Ovary (tissue), 7 donors: ENCODE measurements at regions not wholly inside any gene's neighbourhood (a gene's known extent, or its start where the extent isn't known, plus 50 kb on each side); places are given as distances from the start of the nearest gene placed in this dataset.

Source experiments
- DNase-seq, 5 donors: peaks; one replicate each; pipeline ENCODE4 v3.0.0-alpha.2; 2019 to 2020
- H3K27ac ChIP-seq, 2 donors: fragments of 200-600 bp; one replicate each; pipeline versions ENCODE4 v1.5.1 to v1.8.0; 2019 to 2022
- H3K27me3 ChIP-seq: fragments of 200-600 bp; one replicate; pipeline ENCODE4 v1.8.0; 2022
- H3K36me3 ChIP-seq: fragments of 200-600 bp; sonication (generic); one replicate; pipeline ENCODE4 v1.5.1; 2019
- H3K4me1 ChIP-seq: one replicate; pipeline ENCODE4 v1.8.1; 2013; ENCODE audit warnings: mild to moderate bottlenecking, moderate library complexity; ENCODE audit not compliant: insufficient read depth
- H3K4me3 ChIP-seq: fragments of 200-600 bp; sonication (generic); one replicate; pipeline ENCODE4 v1.5.1; 2017
- H3K9me3 ChIP-seq, 2 donors: fragments of 200-600 bp in 1 of 2; sonication (generic) in 1 of 2; one replicate each; pipeline versions ENCODE4 v1.5.1 to v1.8.1; 2013 to 2019; ENCODE audit warnings: mild to moderate bottlenecking in 1 of 2, moderate library complexity in 1 of 2
- EP300 ChIP-seq: sonication (generic); formaldehyde crosslinking; IDR thresholded peaks from one replicate; pipeline ENCODE4 v1.6.1; 2017; ENCODE audit warnings: antibody characterized with exemption
- POLR2A ChIP-seq: fragments of 450-650 bp; IDR thresholded peaks from one replicate; pipeline ENCODE4 v1.6.1; 2017; ENCODE audit warnings: antibody characterized with exemption, mild to moderate bottlenecking, moderate library complexity
- WGBS, 3 donors: extraction: QIAGEN DNeasy Blood & Tissue Kit in 1 of 3; methylation state at CpG; one replicate each; pipeline versions ENCODE4 v1.1.5 to v1.1.7; 2013 to 2017; 5-methylcytosine and 5-hydroxymethylcytosine counted together
- intact Hi-C, 4 donors: fragments of 100-400 bp; cut with DNase I; formaldehyde crosslinking; loops; one replicate each; pipeline versions ENCODE4 v1.11.0 to v1.15.1; 2022 to 2023
- TF ChIP-seq, protein P1 (sequence below), 3 donors: fragments of 450-650 bp in 2 of 3; fragments of 200-600 bp in 1 of 3; IDR thresholded peaks; one replicate each; pipeline versions ENCODE4 v1.5.1 to v1.8.0; 2016 to 2022; ENCODE audit warnings: antibody characterized with exemption in 3 of 3, mild to moderate bottlenecking in 1 of 3
- donor health status: DM: no; HTN: no; CAD: no; lungs with moderate emphysema.
- donor health status: DM: no; HTN: no; CAD: no.
- donor health status: Bipolar disorder and iron deficiency.
- donor health status: DM: no; HTN: no; CAD: no.
- donor health status: DM: yes; HTN: yes; CAD: no.

DNA sequence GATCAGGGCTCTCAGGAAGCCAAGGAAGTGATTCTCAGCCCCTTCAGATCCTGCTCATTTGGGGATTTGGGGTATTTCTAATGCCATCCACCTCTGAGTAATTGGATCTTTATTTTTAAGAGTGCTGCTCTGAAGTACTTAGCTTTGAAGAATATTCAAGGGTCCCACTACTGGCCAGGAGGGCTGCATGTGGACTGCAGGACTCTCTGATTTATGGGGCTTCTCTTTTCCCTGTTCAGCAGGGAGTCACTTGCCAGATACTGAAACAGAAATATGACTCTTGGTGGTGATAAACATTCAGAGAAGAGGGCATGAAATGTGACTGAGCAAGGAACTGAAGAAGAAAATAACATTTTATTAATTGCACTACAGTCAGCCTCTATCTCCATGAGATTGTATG is 138.5 kb downstream of the MTX2 start:
- Histone ChIP-seq H3K27ac (no peak overlapping the region), H3K9me3 (no peaks in the 10 kb centered on the region), H3K4me3 (no peak overlapping the region), H3K36me3 (no peaks in the 10 kb centered on the region), H3K4me1 (no peaks in the 10 kb centered on the region), H3K27me3 (no peaks in the 10 kb centered on the region)
- intact Hi-C loops = no loop called here
- no peak for TF ChIP-seq EP300
- no peak for TF ChIP-seq POLR2A
- TF ChIP-seq, protein P1, sequence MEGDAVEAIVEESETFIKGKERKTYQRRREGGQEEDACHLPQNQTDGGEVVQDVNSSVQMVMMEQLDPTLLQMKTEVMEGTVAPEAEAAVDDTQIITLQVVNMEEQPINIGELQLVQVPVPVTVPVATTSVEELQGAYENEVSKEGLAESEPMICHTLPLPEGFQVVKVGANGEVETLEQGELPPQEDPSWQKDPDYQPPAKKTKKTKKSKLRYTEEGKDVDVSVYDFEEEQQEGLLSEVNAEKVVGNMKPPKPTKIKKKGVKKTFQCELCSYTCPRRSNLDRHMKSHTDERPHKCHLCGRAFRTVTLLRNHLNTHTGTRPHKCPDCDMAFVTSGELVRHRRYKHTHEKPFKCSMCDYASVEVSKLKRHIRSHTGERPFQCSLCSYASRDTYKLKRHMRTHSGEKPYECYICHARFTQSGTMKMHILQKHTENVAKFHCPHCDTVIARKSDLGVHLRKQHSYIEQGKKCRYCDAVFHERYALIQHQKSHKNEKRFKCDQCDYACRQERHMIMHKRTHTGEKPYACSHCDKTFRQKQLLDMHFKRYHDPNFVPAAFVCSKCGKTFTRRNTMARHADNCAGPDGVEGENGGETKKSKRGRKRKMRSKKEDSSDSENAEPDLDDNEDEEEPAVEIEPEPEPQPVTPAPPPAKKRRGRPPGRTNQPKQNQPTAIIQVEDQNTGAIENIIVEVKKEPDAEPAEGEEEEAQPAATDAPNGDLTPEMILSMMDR (IDR thresholded peaks at IDR 0.05) = no peak
- DNase-seq = no peak

DNA sequence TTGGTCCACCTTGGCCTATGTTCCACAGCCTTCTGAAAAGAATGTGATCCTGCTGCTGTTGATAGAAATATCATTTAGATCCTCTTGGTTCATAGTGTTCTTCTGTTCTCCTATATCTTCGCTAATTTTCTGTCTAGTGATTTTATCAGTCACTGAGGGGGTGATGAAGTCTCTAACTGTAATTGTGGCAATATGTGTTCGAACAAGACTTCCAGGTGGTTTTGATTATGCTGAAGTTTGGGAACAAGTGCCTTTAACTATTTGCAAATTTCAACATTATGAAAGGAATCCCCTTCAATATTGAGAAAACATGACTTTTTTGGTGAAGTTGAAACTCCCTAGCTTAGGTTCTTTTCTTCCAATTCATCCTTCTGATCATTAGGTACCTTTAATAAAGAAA is 140.4 kb downstream of the MTX2 start:
- no peaks in the 10 kb centered on the region for H3K4me1 ChIP-seq
- no peak overlapping the region for H3K27ac ChIP-seq
- intact Hi-C loops = no loop called here
- H3K27me3 ChIP-seq = no peaks in the 10 kb centered on the region
- TF ChIP-seq EP300 (no peak), POLR2A (no peak)
- TF ChIP-seq, protein P1 (IDR thresholded peaks at IDR 0.05) = no peak
- WGBS, 3 donors = 65 to 76% (median 72%) methylated on average over 2 of the region's 2 CpGs
- no peaks in the 10 kb centered on the region for H3K9me3 ChIP-seq
- H3K36me3 ChIP-seq = no peaks in the 10 kb centered on the region
- DNase-seq = no peak
- no peak overlapping the region for H3K4me3 ChIP-seq

DNA sequence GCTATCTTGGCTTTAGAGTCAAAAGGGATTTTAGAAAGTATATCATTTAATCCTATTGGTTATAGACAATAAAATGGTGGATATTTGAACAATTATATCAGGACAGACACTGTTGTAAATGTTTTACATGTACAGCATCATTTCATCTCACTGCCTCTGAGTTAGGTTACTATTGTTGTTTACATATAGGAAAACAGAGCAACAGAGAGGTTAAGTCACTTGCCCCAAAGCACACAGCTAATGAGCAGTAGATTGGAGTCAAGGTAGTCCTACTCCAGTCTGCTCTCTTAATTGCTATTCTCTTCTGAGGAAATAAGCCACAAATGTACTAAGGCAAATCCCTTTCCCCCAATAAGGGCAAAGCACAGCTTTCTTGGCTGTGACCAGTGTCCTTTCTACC is 142.9 kb downstream of the MTX2 start:
- no peak overlapping the region for H3K4me3 ChIP-seq
- no peak overlapping the region for H3K27ac ChIP-seq
- H3K36me3 ChIP-seq = no peaks in the 10 kb centered on the region
- no peaks in the 10 kb centered on the region for H3K27me3 ChIP-seq
- TF ChIP-seq EP300 (no peak), POLR2A (no peak)
- TF ChIP-seq, protein P1 (IDR thresholded peaks at IDR 0.05) = no peak
- DNase-seq = no peak
- intact Hi-C loops = no loop called here
- H3K9me3 ChIP-seq = no peaks in the 10 kb centered on the region
- H3K4me1 ChIP-seq = no peaks in the 10 kb centered on the region

DNA sequence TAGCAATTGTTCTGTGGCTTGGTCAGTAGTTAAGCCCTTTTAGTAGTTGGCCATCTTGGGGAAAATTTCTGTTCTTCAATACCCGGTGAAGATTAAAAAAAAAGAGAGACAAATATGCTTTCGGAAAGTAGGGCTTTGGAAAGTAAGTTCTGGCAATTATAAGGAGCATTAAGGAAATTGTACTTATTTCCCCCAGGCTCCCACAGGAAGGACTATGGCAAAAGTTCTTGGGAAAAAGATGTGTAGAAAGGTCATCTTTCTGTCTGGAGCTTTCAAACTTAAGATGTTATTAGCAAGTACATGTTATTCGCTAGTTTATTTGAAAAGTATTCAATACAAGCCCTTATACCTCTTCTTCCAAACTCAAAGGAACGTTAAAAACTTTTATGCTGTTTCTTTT is 144.5 kb downstream of the MTX2 start:
- Histone ChIP-seq H3K27me3 (no peaks in the 10 kb centered on the region), H3K27ac (no peak overlapping the region)

More for the DNA sequence above, 144.5 kb downstream of the MTX2 start:
- intact Hi-C loops = no loop called here
- H3K4me3 ChIP-seq = no peak overlapping the region
- no peaks in the 10 kb centered on the region for H3K9me3 ChIP-seq
- no peaks in the 10 kb centered on the region for H3K4me1 ChIP-seq
- 82 to 90% (median 86%) methylated on average over 4 of the region's 4 CpGs for WGBS, 3 donors
- no peaks in the 10 kb centered on the region for H3K36me3 ChIP-seq
- no peak for DNase-seq
- TF ChIP-seq POLR2A (no peak), EP300 (no peak)
- TF ChIP-seq, protein P1 (IDR thresholded peaks at IDR 0.05) = no peak
